Gastrocnemius medialis (tissue), 4 donors: ENCODE measurements at regions not wholly inside any gene's neighbourhood (a gene's known extent, or its start where the extent isn't known, plus 50 kb on each side); places are given as distances from the start of the nearest gene placed in this dataset.

Experiments used
- ATAC-seq, 2 donors: fragments of 150-250 bp; one replicate each; pipeline ENCODE4 v1.9.1; 2016
- DNase-seq, 2 donors: peaks; one replicate each; pipeline ENCODE4 v3.0.0-alpha.2; 2019
- H3K27ac ChIP-seq, 4 donors: fragments of 200-600 bp; sonication (generic); 1 replicate in 1 of 4; 2 replicates in 3 of 4; pipeline ENCODE4 v1.5.1; 2016 to 2018; ENCODE audit warnings: mild to moderate bottlenecking in 2 of 4, moderate library complexity in 1 of 4
- H3K27me3 ChIP-seq, 3 donors: fragments of 200-600 bp; sonication (generic) in 2 of 3; 1 replicate in 1 of 3; 2 replicates in 2 of 3; pipeline versions ENCODE4 v1.5.1 to v1.6.0; 2016 to 2019; ENCODE audit warnings: mild to moderate bottlenecking in 1 of 3, moderate library complexity in 1 of 3
- H3K36me3 ChIP-seq, 2 donors: fragments of 200-600 bp; sonication (generic) in 1 of 2; one replicate each; pipeline ENCODE4 v1.5.1; 2017 to 2018
- H3K4me1 ChIP-seq, 2 donors: fragments of 200-600 bp; sonication (generic) in 1 of 2; one replicate each; pipeline ENCODE4 v1.5.1; 2016 to 2017; ENCODE audit warnings: mild to moderate bottlenecking in 2 of 2
- H3K4me3 ChIP-seq, 4 donors: fragments of 200-600 bp; sonication (generic) in 3 of 4; 1 replicate in 1 of 4; 2 replicates in 3 of 4; pipeline ENCODE4 v1.5.1; 2016 to 2019; ENCODE audit warnings: mild to moderate bottlenecking in 2 of 4
- H3K9me3 ChIP-seq, 3 donors: fragments of 200-600 bp; sonication (generic) in 2 of 3; 1 replicate in 1 of 3; 2 replicates in 2 of 3; pipeline ENCODE4 v1.5.1; 2016 to 2019
- POLR2A ChIP-seq, 2 donors: fragments of 450-650 bp; IDR thresholded peaks; one replicate each; pipeline ENCODE4 v1.6.1; 2017; ENCODE audit warnings: antibody characterized with exemption in 2 of 2, mild to moderate bottlenecking in 2 of 2, moderate library complexity in 2 of 2
- in situ Hi-C, 4 donors: fragments of 200-750 bp; cut with MboI; loops; one replicate each; pipeline versions ENCODE4 v1.15.0 to v1.8.0; 2017; ENCODE audit warnings: low sequenced_read_pairs in 4 of 4
- intact Hi-C: fragments of 100-400 bp; cut with DNase I; formaldehyde crosslinking; loops from one replicate; pipeline ENCODE4 v1.15.1; 2023; ENCODE audit warnings: low total_unique reads
- TF ChIP-seq, protein P1 (sequence below), 5 experiments: fragments of 450-650 bp in 3 of 5; fragments of 200-600 bp in 2 of 5; sonication (generic) in 2 of 5; IDR thresholded peaks in 4 of 5; conservative IDR thresholded peaks in 1 of 5; 1 replicate in 4 of 5; 2 replicates in 1 of 5; pipeline ENCODE4 v1.5.1; 2016 to 2019; ENCODE audit warnings: antibody characterized with exemption in 5 of 5, mild to moderate bottlenecking in 3 of 5, moderate library complexity in 3 of 5

DNA sequence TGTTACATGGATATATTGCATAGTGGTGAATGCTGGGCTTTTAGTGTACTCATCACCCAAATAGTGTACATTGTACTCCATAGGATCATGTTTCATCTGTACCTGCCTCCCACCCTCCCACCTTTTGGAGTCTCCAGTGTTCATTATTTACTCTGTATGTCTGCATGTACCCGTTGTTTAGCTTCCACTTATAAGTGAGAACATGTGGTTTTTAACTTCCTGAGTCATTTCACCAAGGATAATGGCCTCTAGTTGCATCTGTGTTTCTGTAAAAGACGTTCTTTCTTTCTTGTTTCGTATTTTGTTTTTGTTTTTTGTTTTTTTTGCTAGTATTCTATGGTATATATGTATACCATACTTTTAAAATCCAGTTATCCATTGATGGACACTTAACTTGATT, 107.5 kb downstream of the MSTN start:
- intact Hi-C loops, result no loop called here
- Histone ChIP-seq H3K27me3 (no peaks in the 10 kb centered on the region), H3K36me3 (no peaks in the 10 kb centered on the region), H3K27ac (no peak overlapping the region), H3K4me3 (no peak overlapping the region), H3K4me1 (no peaks in the 10 kb centered on the region), H3K9me3 (no peaks in the 10 kb centered on the region)
- in situ Hi-C loops, result no loop called here
- DNase-seq (no peak), ATAC-seq (no peak)
- TF ChIP-seq, protein P1, sequence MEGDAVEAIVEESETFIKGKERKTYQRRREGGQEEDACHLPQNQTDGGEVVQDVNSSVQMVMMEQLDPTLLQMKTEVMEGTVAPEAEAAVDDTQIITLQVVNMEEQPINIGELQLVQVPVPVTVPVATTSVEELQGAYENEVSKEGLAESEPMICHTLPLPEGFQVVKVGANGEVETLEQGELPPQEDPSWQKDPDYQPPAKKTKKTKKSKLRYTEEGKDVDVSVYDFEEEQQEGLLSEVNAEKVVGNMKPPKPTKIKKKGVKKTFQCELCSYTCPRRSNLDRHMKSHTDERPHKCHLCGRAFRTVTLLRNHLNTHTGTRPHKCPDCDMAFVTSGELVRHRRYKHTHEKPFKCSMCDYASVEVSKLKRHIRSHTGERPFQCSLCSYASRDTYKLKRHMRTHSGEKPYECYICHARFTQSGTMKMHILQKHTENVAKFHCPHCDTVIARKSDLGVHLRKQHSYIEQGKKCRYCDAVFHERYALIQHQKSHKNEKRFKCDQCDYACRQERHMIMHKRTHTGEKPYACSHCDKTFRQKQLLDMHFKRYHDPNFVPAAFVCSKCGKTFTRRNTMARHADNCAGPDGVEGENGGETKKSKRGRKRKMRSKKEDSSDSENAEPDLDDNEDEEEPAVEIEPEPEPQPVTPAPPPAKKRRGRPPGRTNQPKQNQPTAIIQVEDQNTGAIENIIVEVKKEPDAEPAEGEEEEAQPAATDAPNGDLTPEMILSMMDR (IDR thresholded peaks at IDR 0.05 in 4 of 5, conservative IDR thresholded peaks at IDR 0.05 in 1 of 5), result no peak
- TF ChIP-seq POLR2A (IDR thresholded peaks at IDR 0.05), result no peak

GRCh38 chr2:189952536-189953109, 109.9 kb downstream of the MSTN start:
- Histone ChIP-seq H3K27ac (no peak overlapping the region), H3K4me1 (no peaks in the 10 kb centered on the region), H3K4me3 (no peak overlapping the region), H3K36me3 (no peaks in the 10 kb centered on the region), H3K27me3 (no peaks in the 10 kb centered on the region), H3K9me3 (no peaks in the 10 kb centered on the region)
- no peak for DNase-seq
- intact Hi-C loops, result no loop called here
- no peak for ATAC-seq
- in situ Hi-C loops, result no loop called here
- TF ChIP-seq, protein P1 (IDR thresholded peaks at IDR 0.05 in 4 of 5, conservative IDR thresholded peaks at IDR 0.05 in 1 of 5), result no peak

- DNase-seq, result no peak
- in situ Hi-C loops (no loop called here), intact Hi-C loops (no loop called here)
- Histone ChIP-seq H3K27ac (no peak overlapping the region), H3K27me3 (no peaks in the 10 kb centered on the region), H3K4me3 (no peak overlapping the region), H3K4me1 (no peaks in the 10 kb centered on the region), H3K36me3 (no peaks in the 10 kb centered on the region), H3K9me3 (no peaks in the 10 kb centered on the region)
- no peak for ATAC-seq
- TF ChIP-seq, protein P1 (IDR thresholded peaks at IDR 0.05 in 4 of 5, conservative IDR thresholded peaks at IDR 0.05 in 1 of 5), result no peak
- no peak for TF ChIP-seq POLR2A (IDR thresholded peaks at IDR 0.05)
Measured at GRCh38 chr2:189951791-189952535, 110.6 kb downstream of the MSTN start.

DNA sequence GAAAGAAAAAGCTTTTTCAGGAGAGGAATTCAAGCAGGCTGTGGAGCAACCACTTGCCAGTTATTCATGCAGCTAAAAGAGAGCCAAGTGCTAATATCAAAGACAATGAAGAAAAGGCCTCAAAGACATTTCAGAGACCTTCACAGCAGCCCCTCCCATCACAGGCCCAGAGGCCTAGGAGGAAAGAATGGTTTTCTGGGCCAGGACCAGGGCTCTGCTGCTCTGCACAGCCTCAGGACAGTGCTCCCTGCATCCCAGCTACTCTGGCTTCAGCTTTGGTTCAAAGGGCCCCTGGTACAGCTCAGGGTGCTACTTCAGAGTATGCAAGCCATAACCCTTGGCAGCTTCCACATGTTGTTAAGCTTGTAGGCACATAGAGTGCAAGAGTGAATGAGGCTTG, 119.5 kb downstream of the MSTN start:
- intact Hi-C loops, result no loop called here
- TF ChIP-seq, protein P1 (IDR thresholded peaks at IDR 0.05 in 4 of 5, conservative IDR thresholded peaks at IDR 0.05 in 1 of 5), result no peak
- no peak for TF ChIP-seq POLR2A (IDR thresholded peaks at IDR 0.05)
- H3K4me1 ChIP-seq, result no peaks in the 10 kb centered on the region
- in situ Hi-C loops, result no loop called here
- H3K9me3 ChIP-seq, result no peaks in the 10 kb centered on the region
- DNase-seq (no peak), ATAC-seq (no peak)
- H3K36me3 ChIP-seq, result no peaks in the 10 kb centered on the region
- no peak overlapping the region for H3K27ac ChIP-seq
- H3K4me3 ChIP-seq, result no peak overlapping the region
- no peaks in the 10 kb centered on the region for H3K27me3 ChIP-seq
